ENCODE measurements at regions not wholly inside any gene's neighbourhood (a gene's known extent, or its start where the extent isn't known, plus 50 kb on each side); places are given as distances from the start of the nearest gene placed in this dataset.

GRCh38 chr5:172525307-172525995, 71.1 kb upstream of the SH3PXD2B start:
- TF ChIP-seq, protein P1, sequence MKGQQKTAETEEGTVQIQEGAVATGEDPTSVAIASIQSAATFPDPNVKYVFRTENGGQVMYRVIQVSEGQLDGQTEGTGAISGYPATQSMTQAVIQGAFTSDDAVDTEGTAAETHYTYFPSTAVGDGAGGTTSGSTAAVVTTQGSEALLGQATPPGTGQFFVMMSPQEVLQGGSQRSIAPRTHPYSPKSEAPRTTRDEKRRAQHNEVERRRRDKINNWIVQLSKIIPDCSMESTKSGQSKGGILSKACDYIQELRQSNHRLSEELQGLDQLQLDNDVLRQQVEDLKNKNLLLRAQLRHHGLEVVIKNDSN (IDR thresholded peaks at IDR 0.05; ENCODE audit: borderline replicate concordance, extremely low read length, insufficient read depth, low read depth, low read length), result no peak
- TF ChIP-seq STAT1 (conservative IDR thresholded peaks at IDR 0.05), result no peak
- TF ChIP-seq, protein P2, sequence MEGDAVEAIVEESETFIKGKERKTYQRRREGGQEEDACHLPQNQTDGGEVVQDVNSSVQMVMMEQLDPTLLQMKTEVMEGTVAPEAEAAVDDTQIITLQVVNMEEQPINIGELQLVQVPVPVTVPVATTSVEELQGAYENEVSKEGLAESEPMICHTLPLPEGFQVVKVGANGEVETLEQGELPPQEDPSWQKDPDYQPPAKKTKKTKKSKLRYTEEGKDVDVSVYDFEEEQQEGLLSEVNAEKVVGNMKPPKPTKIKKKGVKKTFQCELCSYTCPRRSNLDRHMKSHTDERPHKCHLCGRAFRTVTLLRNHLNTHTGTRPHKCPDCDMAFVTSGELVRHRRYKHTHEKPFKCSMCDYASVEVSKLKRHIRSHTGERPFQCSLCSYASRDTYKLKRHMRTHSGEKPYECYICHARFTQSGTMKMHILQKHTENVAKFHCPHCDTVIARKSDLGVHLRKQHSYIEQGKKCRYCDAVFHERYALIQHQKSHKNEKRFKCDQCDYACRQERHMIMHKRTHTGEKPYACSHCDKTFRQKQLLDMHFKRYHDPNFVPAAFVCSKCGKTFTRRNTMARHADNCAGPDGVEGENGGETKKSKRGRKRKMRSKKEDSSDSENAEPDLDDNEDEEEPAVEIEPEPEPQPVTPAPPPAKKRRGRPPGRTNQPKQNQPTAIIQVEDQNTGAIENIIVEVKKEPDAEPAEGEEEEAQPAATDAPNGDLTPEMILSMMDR (IDR thresholded peaks at IDR 0.05 in 2 of 3, conservative IDR thresholded peaks at IDR 0.05 in 1 of 3; ENCODE audit: control insufficient read depth in 2 of 3, extremely low read depth in 1 of 3, insufficient read depth in 1 of 3, low read depth in 3 of 3, low read length in 3 of 3), result no peak
- no peak for TF ChIP-seq BCL11A (IDR thresholded peaks at IDR 0.05; ENCODE audit: low read depth, low read length)
- no peak for TF ChIP-seq YY1 (IDR thresholded peaks at IDR 0.05; ENCODE audit: low read depth, low read length)
- TF ChIP-seq RAD51 (IDR thresholded peaks at IDR 0.05), result no peak
- no peak for TF ChIP-seq POLR2A (IDR thresholded peaks at IDR 0.05; ENCODE audit: low read depth, low read length)
- no peak for TF ChIP-seq PAX8 (IDR thresholded peaks at IDR 0.05)
- no peak for TF ChIP-seq ASH2L (IDR thresholded peaks at IDR 0.05; ENCODE audit: borderline replicate concordance, low read depth)
- no peak for TF ChIP-seq MXI1 (IDR thresholded peaks at IDR 0.05; ENCODE audit: low read depth, low read length)
- TF ChIP-seq REST (IDR thresholded peaks at IDR 0.05; ENCODE audit: low read depth, low read length), result no peak

Data from GM12878 (cell line).